ENCODE measurements at regions not wholly inside any gene's neighbourhood (a gene's known extent, or its start where the extent isn't known, plus 50 kb on each side); places are given as distances from the start of the nearest gene placed in this dataset.
"Not testable (repeated sequence)": the region's sequence is repeated elsewhere in the genome, so short reads cannot be mapped to it uniquely, and the experiment has no call there.

GRCh38 chr20:19041787-19042186 is 170.7 kb upstream of the SLC24A3 start:
- H3K4me1 ChIP-seq (ENCODE audit: control insufficient read depth, insufficient read depth, low read length): no peaks in the 10 kb centered on the region
- no peak overlapping the region for H3K4me3 ChIP-seq (ENCODE audit: low read depth, low read length)
- no peak overlapping the region for H3K27ac ChIP-seq (ENCODE audit: low read depth, low read length)
- 100% methylated on average over 1 of the region's 3 CpGs for WGBS (ENCODE audit: insufficient coverage)
- H3K36me3 ChIP-seq (ENCODE audit: control insufficient read depth, insufficient read depth, low read length): no peaks in the 10 kb centered on the region
- H3K27me3 ChIP-seq (ENCODE audit: control insufficient read depth, insufficient read depth, low read length): no peaks in the 10 kb centered on the region
- DNase-seq (ENCODE audit: low read depth in 4 of 6, low spot score in 6 of 6): no peak
- H3K9me3 ChIP-seq (ENCODE audit: control insufficient read depth, insufficient read depth, low read length): no peaks in the 10 kb centered on the region

GRCh38 chr20:19045371-19045770 is 167.1 kb upstream of the SLC24A3 start:
- DNase-seq (ENCODE audit: low read depth in 4 of 6, low spot score in 6 of 6): no peak
- H3K27ac ChIP-seq (ENCODE audit: low read depth, low read length): no peak overlapping the region
- H3K4me3 ChIP-seq (ENCODE audit: low read depth, low read length): no peak overlapping the region
- no peaks in the 10 kb centered on the region for H3K36me3 ChIP-seq (ENCODE audit: control insufficient read depth, insufficient read depth, low read length)
- no CpG with 5 or more reads among the region's 4 CpGs for WGBS (ENCODE audit: insufficient coverage)
- H3K4me1 ChIP-seq (ENCODE audit: control insufficient read depth, insufficient read depth, low read length): no peaks in the 10 kb centered on the region
- no peaks in the 10 kb centered on the region for H3K9me3 ChIP-seq (ENCODE audit: control insufficient read depth, insufficient read depth, low read length)
- H3K27me3 ChIP-seq (ENCODE audit: control insufficient read depth, insufficient read depth, low read length): no peaks in the 10 kb centered on the region

DNA sequence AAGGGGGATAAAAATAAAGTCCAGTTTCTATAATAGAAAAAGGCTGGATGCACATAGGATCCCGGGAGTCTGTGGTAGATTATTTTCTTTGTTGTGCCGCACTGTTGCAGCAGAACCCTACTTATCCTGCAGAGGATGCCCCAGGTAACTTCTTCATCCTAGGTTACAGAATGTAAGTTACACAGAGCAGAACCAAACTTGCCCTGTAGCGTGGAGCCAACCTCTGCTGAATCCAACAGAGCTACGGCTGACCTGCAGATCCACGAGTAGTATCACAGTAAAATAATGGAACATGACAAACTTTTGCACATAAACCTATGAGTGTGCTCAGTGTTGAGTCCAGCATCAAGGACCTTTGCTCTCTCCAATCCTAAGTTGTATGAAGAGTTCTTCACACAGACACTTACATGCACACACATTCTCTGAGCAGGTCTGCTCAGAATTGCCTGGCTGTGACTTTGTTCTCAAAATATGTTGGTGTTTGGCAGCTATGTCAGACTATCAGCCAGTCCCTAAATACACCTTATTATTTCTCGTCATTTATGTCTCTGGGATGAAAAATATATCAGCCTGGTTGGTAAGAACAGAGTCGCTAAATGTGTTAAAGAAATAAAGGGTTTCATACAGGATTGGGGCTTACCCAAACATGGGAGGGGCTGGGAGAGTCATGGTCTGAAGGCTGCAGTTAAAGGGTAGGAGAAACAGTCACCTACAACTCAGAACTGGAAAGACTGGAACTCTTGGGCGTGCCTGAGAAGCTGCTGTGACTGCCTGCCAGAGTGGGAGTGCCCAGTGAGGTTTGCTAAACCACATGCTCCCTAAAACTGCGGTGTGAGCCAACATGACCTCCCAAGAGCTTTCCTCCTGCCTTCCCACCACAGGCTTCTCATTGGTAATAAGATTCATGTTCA is 165.1 kb upstream of the SLC24A3 start:
- Histone ChIP-seq H3K4me1 (ENCODE audit: control insufficient read depth, insufficient read depth, low read length) (no peaks in the 10 kb centered on the region), H3K4me3 (ENCODE audit: low read depth, low read length) (no peak overlapping the region), H3K36me3 (ENCODE audit: control insufficient read depth, insufficient read depth, low read length) (no peaks in the 10 kb centered on the region), H3K27ac (ENCODE audit: low read depth, low read length) (no peak overlapping the region), H3K27me3 (ENCODE audit: control insufficient read depth, insufficient read depth, low read length) (no peaks in the 10 kb centered on the region), H3K9me3 (ENCODE audit: control insufficient read depth, insufficient read depth, low read length) (no peaks in the 10 kb centered on the region)
- 70% methylated on average over 4 of the region's 9 CpGs for WGBS (ENCODE audit: insufficient coverage)
- DNase-seq (ENCODE audit: low read depth in 4 of 6, low spot score in 6 of 6): no peak

GRCh38 chr20:19047951-19048296 is 164.5 kb upstream of the SLC24A3 start:
- 82% methylated on average over 3 of the region's 3 CpGs for WGBS (ENCODE audit: insufficient coverage)
- H3K9me3 ChIP-seq (ENCODE audit: control insufficient read depth, insufficient read depth, low read length): no peaks in the 10 kb centered on the region
- H3K36me3 ChIP-seq (ENCODE audit: control insufficient read depth, insufficient read depth, low read length): no peaks in the 10 kb centered on the region
- H3K27me3 ChIP-seq (ENCODE audit: control insufficient read depth, insufficient read depth, low read length): no peaks in the 10 kb centered on the region
- no peak overlapping the region for H3K4me3 ChIP-seq (ENCODE audit: low read depth, low read length)
- no peaks in the 10 kb centered on the region for H3K4me1 ChIP-seq (ENCODE audit: control insufficient read depth, insufficient read depth, low read length)
- H3K27ac ChIP-seq (ENCODE audit: low read depth, low read length): no peak overlapping the region
- no peak for DNase-seq (ENCODE audit: low read depth in 4 of 6, low spot score in 6 of 6)

GRCh38 chr20:19048995-19049501 is 163.4 kb upstream of the SLC24A3 start:
- WGBS (ENCODE audit: insufficient coverage): 73% methylated on average over 7 of the region's 9 CpGs
- Histone ChIP-seq H3K36me3 (ENCODE audit: control insufficient read depth, insufficient read depth, low read length) (no peaks in the 10 kb centered on the region), H3K4me1 (ENCODE audit: control insufficient read depth, insufficient read depth, low read length) (no peaks in the 10 kb centered on the region), H3K9me3 (ENCODE audit: control insufficient read depth, insufficient read depth, low read length) (no peaks in the 10 kb centered on the region), H3K4me3 (ENCODE audit: low read depth, low read length) (no peak overlapping the region), H3K27ac (ENCODE audit: low read depth, low read length) (no peak overlapping the region), H3K27me3 (ENCODE audit: control insufficient read depth, insufficient read depth, low read length) (no peaks in the 10 kb centered on the region)
- peak in 1 of 6 donors; percentile 45 for DNase-seq (ENCODE audit: low read depth in 4 of 6, low spot score in 6 of 6)

DNA sequence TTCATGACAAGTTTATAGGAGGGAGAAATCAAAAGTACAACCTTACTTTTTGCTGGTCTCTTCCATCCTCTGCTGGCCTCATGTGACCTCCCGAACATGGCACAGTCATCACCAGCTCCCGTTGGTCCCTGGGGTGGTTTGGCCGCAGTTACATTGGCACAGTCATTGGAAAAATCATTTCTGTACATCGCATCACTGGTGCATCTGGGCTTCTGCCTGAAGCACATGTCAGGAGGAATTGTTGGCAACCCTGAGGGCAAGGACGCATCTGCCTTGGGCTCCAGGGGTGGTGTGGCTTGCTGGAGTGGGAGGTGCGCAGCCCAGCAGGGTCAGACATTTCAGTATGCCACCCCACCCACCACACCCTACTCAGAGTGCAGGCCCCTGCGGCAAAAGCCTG is 162.9 kb upstream of the SLC24A3 start:
- DNase-seq (ENCODE audit: low read depth in 4 of 6, low spot score in 6 of 6): no peak
- no peaks in the 10 kb centered on the region for H3K4me1 ChIP-seq (ENCODE audit: control insufficient read depth, insufficient read depth, low read length)
- no peaks in the 10 kb centered on the region for H3K27me3 ChIP-seq (ENCODE audit: control insufficient read depth, insufficient read depth, low read length)
- WGBS (ENCODE audit: insufficient coverage): 95% methylated on average over 4 of the region's 7 CpGs
- no peak overlapping the region for H3K4me3 ChIP-seq (ENCODE audit: low read depth, low read length)
- H3K36me3 ChIP-seq (ENCODE audit: control insufficient read depth, insufficient read depth, low read length): no peaks in the 10 kb centered on the region
- H3K27ac ChIP-seq (ENCODE audit: low read depth, low read length): no peak overlapping the region
- H3K9me3 ChIP-seq (ENCODE audit: control insufficient read depth, insufficient read depth, low read length): no peaks in the 10 kb centered on the region

DNA sequence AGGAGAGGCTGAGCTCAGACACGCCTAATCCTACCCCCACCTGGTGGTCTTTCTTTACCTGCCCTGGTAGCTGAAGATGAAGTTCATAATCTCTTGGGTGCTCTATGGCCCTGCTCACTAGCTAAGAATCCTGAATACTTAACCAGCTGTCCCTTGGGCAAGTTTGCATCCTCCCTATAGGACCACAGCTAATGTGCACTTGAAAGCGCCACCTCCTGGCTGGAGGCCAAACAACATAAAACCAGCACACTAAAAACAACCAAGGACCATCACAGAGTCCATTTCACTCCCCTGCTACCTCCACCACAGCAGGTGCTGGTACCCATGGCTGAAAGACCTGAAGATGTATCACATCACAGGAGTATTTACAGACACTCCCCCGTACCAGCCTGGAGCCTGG is 155.5 kb upstream of the SLC24A3 start:
- 91% methylated on average over 2 of the region's 3 CpGs for WGBS (ENCODE audit: insufficient coverage)
- no peak for DNase-seq (ENCODE audit: low read depth in 4 of 6, low spot score in 6 of 6)

DNA sequence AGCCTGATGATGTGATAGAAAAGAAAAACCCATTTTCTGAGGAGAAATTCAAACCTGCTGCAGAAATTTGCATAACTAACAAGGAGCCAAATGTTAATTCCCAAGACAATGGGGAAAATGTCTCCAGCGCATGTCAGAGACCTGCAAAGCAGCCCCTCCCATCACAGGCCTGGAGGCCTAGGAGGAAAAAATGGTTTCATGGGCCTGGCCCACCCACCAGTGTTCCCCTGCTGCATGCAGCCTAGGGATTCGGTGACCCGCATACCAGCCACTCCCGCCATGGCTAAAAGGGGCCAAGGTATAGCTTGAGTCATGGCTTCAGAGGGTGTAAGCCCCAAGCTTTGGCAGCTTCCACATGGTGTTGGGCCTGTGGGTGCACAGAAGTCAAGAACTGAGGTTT is 147.7 kb upstream of the SLC24A3 start:
- not testable (repeated sequence) for H3K27ac ChIP-seq (ENCODE audit: low read depth, low read length); H3K9me3 ChIP-seq (ENCODE audit: control insufficient read depth, insufficient read depth, low read length); DNase-seq (ENCODE audit: low read depth in 4 of 6, low spot score in 6 of 6); H3K27me3 ChIP-seq (ENCODE audit: control insufficient read depth, insufficient read depth, low read length); H3K4me1 ChIP-seq (ENCODE audit: control insufficient read depth, insufficient read depth, low read length); H3K36me3 ChIP-seq (ENCODE audit: control insufficient read depth, insufficient read depth, low read length); H3K4me3 ChIP-seq (ENCODE audit: low read depth, low read length)
- WGBS (ENCODE audit: insufficient coverage): 81% methylated on average over 4 of the region's 4 CpGs

More for the DNA sequence above, 155.5 kb upstream of the SLC24A3 start:
- no peak overlapping the region for H3K4me3 ChIP-seq (ENCODE audit: low read depth, low read length)
- H3K9me3 ChIP-seq (ENCODE audit: control insufficient read depth, insufficient read depth, low read length): no peaks in the 10 kb centered on the region
- H3K4me1 ChIP-seq (ENCODE audit: control insufficient read depth, insufficient read depth, low read length): no peaks in the 10 kb centered on the region
- no peaks in the 10 kb centered on the region for H3K27me3 ChIP-seq (ENCODE audit: control insufficient read depth, insufficient read depth, low read length)
- no peak overlapping the region for H3K27ac ChIP-seq (ENCODE audit: low read depth, low read length)
- no peaks in the 10 kb centered on the region for H3K36me3 ChIP-seq (ENCODE audit: control insufficient read depth, insufficient read depth, low read length)

DNA sequence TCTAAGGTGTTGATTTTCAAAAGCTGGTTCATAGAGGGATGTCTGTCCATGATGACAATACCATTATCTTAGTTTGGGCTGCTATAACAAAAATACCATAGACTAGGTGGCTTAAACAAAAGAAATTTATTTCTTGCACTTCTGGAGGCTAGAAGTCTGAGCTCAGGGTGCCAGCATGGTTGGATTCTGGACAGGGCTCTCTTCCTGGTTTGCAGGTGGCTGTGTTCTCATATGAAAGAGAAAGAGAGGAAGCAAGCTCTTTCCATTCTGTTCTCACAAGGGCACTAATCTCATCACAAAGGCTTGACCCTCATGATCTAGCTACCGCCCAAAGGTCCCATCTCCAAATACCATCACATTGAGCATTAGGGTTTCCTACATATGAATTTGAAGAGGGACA is 144.5 kb upstream of the SLC24A3 start:
- DNase-seq (ENCODE audit: low read depth in 4 of 6, low spot score in 6 of 6): no peak
- peaks cover 9% of the 10 kb centered on the region for H3K9me3 ChIP-seq (ENCODE audit: control insufficient read depth, insufficient read depth, low read length)
- H3K27me3 ChIP-seq (ENCODE audit: control insufficient read depth, insufficient read depth, low read length): no peaks in the 10 kb centered on the region
- H3K4me1 ChIP-seq (ENCODE audit: control insufficient read depth, insufficient read depth, low read length): no peaks in the 10 kb centered on the region
- WGBS (ENCODE audit: insufficient coverage): no CpG with 5 or more reads among the region's 1 CpG
- no peak overlapping the region for H3K27ac ChIP-seq (ENCODE audit: low read depth, low read length)
- H3K4me3 ChIP-seq (ENCODE audit: low read depth, low read length): no peak overlapping the region
- no peaks in the 10 kb centered on the region for H3K36me3 ChIP-seq (ENCODE audit: control insufficient read depth, insufficient read depth, low read length)

DNA sequence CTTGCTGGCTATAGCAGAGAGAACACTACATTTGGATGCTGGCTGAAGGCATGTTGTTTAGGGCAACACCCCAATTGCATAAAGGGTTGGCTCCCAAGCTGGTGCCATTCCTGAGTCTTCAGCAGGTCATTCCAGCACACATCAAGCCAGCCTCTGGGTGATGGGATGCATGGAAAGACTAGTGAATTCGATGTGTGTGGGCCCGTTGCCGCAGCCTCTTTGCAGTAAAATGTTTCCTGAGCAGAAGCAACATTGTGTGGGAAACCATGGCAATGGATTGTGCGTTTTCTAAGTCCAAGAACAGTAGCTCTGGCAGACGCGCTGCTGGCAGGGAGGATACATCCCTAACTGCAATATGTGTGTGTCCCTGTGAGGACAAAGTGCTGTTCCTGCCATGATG is 142.4 kb upstream of the SLC24A3 start:
- 50% methylated on average over 6 of the region's 6 CpGs for WGBS (ENCODE audit: insufficient coverage)

More for the DNA sequence above, 142.4 kb upstream of the SLC24A3 start:
- Histone ChIP-seq H3K27ac (ENCODE audit: low read depth, low read length) (no peak overlapping the region), H3K27me3 (ENCODE audit: control insufficient read depth, insufficient read depth, low read length) (no peaks in the 10 kb centered on the region), H3K36me3 (ENCODE audit: control insufficient read depth, insufficient read depth, low read length) (no peaks in the 10 kb centered on the region), H3K9me3 (ENCODE audit: control insufficient read depth, insufficient read depth, low read length) (peaks cover 5% of the 10 kb centered on the region), H3K4me1 (ENCODE audit: control insufficient read depth, insufficient read depth, low read length) (no peaks in the 10 kb centered on the region), H3K4me3 (ENCODE audit: low read depth, low read length) (no peak overlapping the region)
- DNase-seq (ENCODE audit: low read depth in 4 of 6, low spot score in 6 of 6): peak in 4 of 6 donors; percentile 14 to 37 (median 24)

All from spinal cord (tissue), 9 donors.